GM12878 (cell line): ENCODE measurements at regions not wholly inside any gene's neighbourhood (a gene's known extent, or its start where the extent isn't known, plus 50 kb on each side); places are given as distances from the start of the nearest gene placed in this dataset.

ENCODE experiments used
- ATF7 ChIP-seq: fragments of 450-650 bp; IDR thresholded peaks from 2 replicates; pipeline ENCODE4 v1.6.1; 2016; ENCODE audit warnings: low read depth, mild to moderate bottlenecking
- BCL11A ChIP-seq: IDR thresholded peaks from 2 replicates; pipeline ENCODE4 v1.6.1; 2011; ENCODE audit warnings: low read depth, low read length
- DPF2 ChIP-seq: fragments of 450-650 bp; IDR thresholded peaks from 2 replicates; pipeline ENCODE4 v1.6.1; 2017; ENCODE audit warnings: mild to moderate bottlenecking
- ELK1 ChIP-seq: IDR thresholded peaks from 2 replicates; pipeline ENCODE4 v1.6.1; 2012; ENCODE audit warnings: low read depth, low read length, improper control_type of control experiment
- FOS ChIP-seq: IDR thresholded peaks from 3 replicates; pipeline ENCODE4 v1.6.1; 2011; ENCODE audit warnings: borderline replicate concordance; ENCODE audit not compliant: insufficient read length; ENCODE audit errors: extremely low read depth
- HDAC6 ChIP-seq: fragments of 200-600 bp; sonication (generic); IDR thresholded peaks from one replicate; pipeline ENCODE4 v1.8.0; 2017; ENCODE audit warnings: antibody characterized with exemption; ENCODE audit not compliant: unreplicated experiment
- JUND ChIP-seq: IDR thresholded peaks from 2 replicates; pipeline ENCODE4 v1.6.1; 2012; ENCODE audit warnings: low read depth, mild to moderate bottlenecking, low read length, improper control_type of control experiment, moderate library complexity
- PAX5 ChIP-seq: IDR thresholded peaks from 2 replicates; pipeline ENCODE4 v1.6.1; 2011; ENCODE audit warnings: low read depth, low read length, borderline replicate concordance
- POLR2A ChIP-seq: IDR thresholded peaks from 2 replicates; pipeline ENCODE4 v1.6.1; 2011; ENCODE audit warnings: low read depth, mild to moderate bottlenecking, low read length
- POLR2AphosphoS5 ChIP-seq: IDR thresholded peaks from 2 replicates; pipeline ENCODE4 v1.6.1; 2011; ENCODE audit warnings: mild to moderate bottlenecking, low read length, inconsistent platforms
- STAT3 ChIP-seq: IDR thresholded peaks from 2 replicates; pipeline ENCODE4 v1.6.1; 2011; ENCODE audit warnings: low read depth, low read length, improper control_type of control experiment
- ZBTB11 ChIP-seq: fragments of 450-650 bp; formaldehyde crosslinking; IDR thresholded peaks from 2 replicates; pipeline ENCODE4 v1.5.0; 2022; ENCODE audit warnings: mild to moderate bottlenecking, missing genetic modification characterization
- ZNF274 ChIP-seq: IDR thresholded peaks from one replicate; pipeline ENCODE4 v1.8.0; 2011; ENCODE audit not compliant: insufficient read length, insufficient read depth
- TF ChIP-seq, protein P1 (sequence below), 3 experiments: IDR thresholded peaks in 2 of 3; conservative IDR thresholded peaks in 1 of 3; 2 replicates each; pipeline ENCODE4 v1.5.1; 2011; ENCODE audit warnings: low read depth in 3 of 3, low read length in 3 of 3, mild to moderate bottlenecking in 3 of 3, control low read depth in 2 of 3, moderate library complexity in 2 of 3, inconsistent platforms in 1 of 3, mixed read lengths in 1 of 3; ENCODE audit not compliant: control insufficient read depth in 2 of 3, insufficient read depth in 1 of 3; ENCODE audit errors: extremely low read depth in 1 of 3

- no peak for TF ChIP-seq ZBTB11 (CRISPR knock-in tag)
- no peak for TF ChIP-seq POLR2A
- no peak for TF ChIP-seq DPF2
- TF ChIP-seq PAX5 = no peak
- TF ChIP-seq POLR2AphosphoS5 = no peak
- no peak for TF ChIP-seq HDAC6
- no peak for TF ChIP-seq STAT3
- TF ChIP-seq, protein P1, sequence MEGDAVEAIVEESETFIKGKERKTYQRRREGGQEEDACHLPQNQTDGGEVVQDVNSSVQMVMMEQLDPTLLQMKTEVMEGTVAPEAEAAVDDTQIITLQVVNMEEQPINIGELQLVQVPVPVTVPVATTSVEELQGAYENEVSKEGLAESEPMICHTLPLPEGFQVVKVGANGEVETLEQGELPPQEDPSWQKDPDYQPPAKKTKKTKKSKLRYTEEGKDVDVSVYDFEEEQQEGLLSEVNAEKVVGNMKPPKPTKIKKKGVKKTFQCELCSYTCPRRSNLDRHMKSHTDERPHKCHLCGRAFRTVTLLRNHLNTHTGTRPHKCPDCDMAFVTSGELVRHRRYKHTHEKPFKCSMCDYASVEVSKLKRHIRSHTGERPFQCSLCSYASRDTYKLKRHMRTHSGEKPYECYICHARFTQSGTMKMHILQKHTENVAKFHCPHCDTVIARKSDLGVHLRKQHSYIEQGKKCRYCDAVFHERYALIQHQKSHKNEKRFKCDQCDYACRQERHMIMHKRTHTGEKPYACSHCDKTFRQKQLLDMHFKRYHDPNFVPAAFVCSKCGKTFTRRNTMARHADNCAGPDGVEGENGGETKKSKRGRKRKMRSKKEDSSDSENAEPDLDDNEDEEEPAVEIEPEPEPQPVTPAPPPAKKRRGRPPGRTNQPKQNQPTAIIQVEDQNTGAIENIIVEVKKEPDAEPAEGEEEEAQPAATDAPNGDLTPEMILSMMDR (IDR thresholded peaks at IDR 0.05 in 2 of 3, conservative IDR thresholded peaks at IDR 0.05 in 1 of 3; ENCODE audit: control insufficient read depth in 2 of 3, extremely low read depth in 1 of 3, insufficient read depth in 1 of 3, low read depth in 3 of 3, low read length in 3 of 3) = no peak
- TF ChIP-seq ATF7 = no peak
- no peak for TF ChIP-seq ZNF274
- no peak for TF ChIP-seq JUND
- TF ChIP-seq ELK1 = no peak
- no peak for TF ChIP-seq FOS
- TF ChIP-seq BCL11A = no peak
Measured at GRCh38 chr21:16811970-16812369, 700.9 kb upstream of the CXADR start.
